HEK293 (cell line): ENCODE measurements at regions not wholly inside any gene's neighbourhood (a gene's known extent, or its start where the extent isn't known, plus 50 kb on each side); places are given as distances from the start of the nearest gene placed in this dataset.

Experiments used
- CTCF ChIA-PET: fragments of 350-600 bp; formaldehyde crosslinking; extraction: SDS; loops from one replicate; lab custom pipeline; 2021; ENCODE audit warnings: antibody characterized with exemption; lab: Yijun Ruan, JAX
- POLR2A ChIA-PET: fragments of 300-600 bp; formaldehyde crosslinking; extraction: SDS; loops from one replicate; lab custom pipeline; 2020; ENCODE audit warnings: antibody characterized with exemption, inconsistent platforms; lab: Yijun Ruan, JAX
- H3K27ac ChIP-seq: fragments of 200-500 bp; sonication (Bioruptor generic); 2 replicates; pipeline ENCODE4 v1.5.1; 2014; ENCODE audit warnings: low read depth, low read length, control low read depth, inconsistent platforms; ENCODE audit errors: extremely low read depth
- H3K36me3 ChIP-seq, 2 experiments: fragments of 200-500 bp in 1 of 2; sonication (Bioruptor generic) in 1 of 2; 1 replicate in 1 of 2; 2 replicates in 1 of 2; pipeline ENCODE4 v1.5.1; 2014 to 2017; ENCODE audit warnings: inconsistent platforms in 2 of 2, low read length in 2 of 2; ENCODE audit not compliant: control insufficient read depth in 2 of 2, insufficient read depth in 1 of 2
- H3K4me1 ChIP-seq: fragments of 200-500 bp; sonication (Bioruptor generic); 2 replicates; pipeline ENCODE4 v1.5.1; 2014; ENCODE audit warnings: mild to moderate bottlenecking, low read length, inconsistent platforms; ENCODE audit not compliant: control insufficient read depth, insufficient read depth
- H3K4me3 ChIP-seq: 2 replicates; pipeline ENCODE4 v1.5.1; 2011; ENCODE audit warnings: low read depth, mild to moderate bottlenecking, control low read depth, low read length, moderate library complexity
- H3K9me3 ChIP-seq: fragments of 200-500 bp; sonication (Bioruptor generic); 2 replicates; pipeline ENCODE4 v1.5.1; 2014; ENCODE audit warnings: low read depth, low read length, inconsistent platforms; ENCODE audit not compliant: control insufficient read depth, insufficient read depth
- YY2 ChIP-seq: fragments of 450-650 bp; formaldehyde crosslinking; IDR thresholded peaks from 2 replicates; pipeline ENCODE4 v1.5.1; 2016; ENCODE audit warnings: missing biosample characterization, missing genetic modification characterization
- ZBTB11 ChIP-seq: fragments of 450-650 bp; formaldehyde crosslinking; conservative IDR thresholded peaks from 2 replicates; pipeline ENCODE4 v1.5.1; 2016; ENCODE audit warnings: low read depth, missing biosample characterization, missing genetic modification characterization
- ZBTB48 ChIP-seq: fragments of 450-650 bp; formaldehyde crosslinking; IDR thresholded peaks from 2 replicates; pipeline ENCODE4 v1.5.1; 2016; ENCODE audit warnings: missing biosample characterization, missing genetic modification characterization
- ZBTB8A ChIP-seq: fragments of 450-650 bp; formaldehyde crosslinking; IDR thresholded peaks from 2 replicates; pipeline ENCODE4 v1.5.1; 2016; ENCODE audit warnings: missing biosample characterization, missing genetic modification characterization
- ZNF121 ChIP-seq: fragments of 450-650 bp; formaldehyde crosslinking; IDR thresholded peaks from 2 replicates; pipeline ENCODE4 v1.5.1; 2016; ENCODE audit warnings: missing biosample characterization, missing genetic modification characterization
- ZNF146 ChIP-seq: fragments of 450-650 bp; formaldehyde crosslinking; IDR thresholded peaks from 2 replicates; pipeline ENCODE4 v1.5.1; 2016; ENCODE audit warnings: missing biosample characterization, missing genetic modification characterization
- ZNF24 ChIP-seq: fragments of 450-650 bp; formaldehyde crosslinking; IDR thresholded peaks from 2 replicates; pipeline ENCODE4 v1.5.1; 2016; ENCODE audit warnings: missing biosample characterization, missing genetic modification characterization
- ZNF266 ChIP-seq: fragments of 450-650 bp; formaldehyde crosslinking; IDR thresholded peaks from 2 replicates; pipeline ENCODE4 v1.5.1; 2016; ENCODE audit warnings: missing biosample characterization, missing genetic modification characterization, low read depth
- ZNF280C ChIP-seq: fragments of 450-650 bp; formaldehyde crosslinking; IDR thresholded peaks from 2 replicates; pipeline ENCODE4 v1.5.1; 2016; ENCODE audit warnings: missing biosample characterization, missing genetic modification characterization
- ZNF354C ChIP-seq: fragments of 450-650 bp; formaldehyde crosslinking; IDR thresholded peaks from 2 replicates; pipeline ENCODE4 v1.5.1; 2016; ENCODE audit warnings: missing biosample characterization, missing genetic modification characterization, low read depth, borderline replicate concordance
- ZNF544 ChIP-seq: fragments of 450-650 bp; formaldehyde crosslinking; IDR thresholded peaks from 2 replicates; pipeline ENCODE4 v1.5.0; 2017; ENCODE audit warnings: missing biosample characterization, missing genetic modification characterization
- ZNF707 ChIP-seq: fragments of 450-650 bp; formaldehyde crosslinking; IDR thresholded peaks from 2 replicates; pipeline ENCODE4 v1.5.1; 2016; ENCODE audit warnings: missing biosample characterization, missing genetic modification characterization
- ZNF785 ChIP-seq: fragments of 450-650 bp; formaldehyde crosslinking; IDR thresholded peaks from 2 replicates; pipeline ENCODE4 v1.5.1; 2016; ENCODE audit warnings: missing biosample characterization, missing genetic modification characterization
- ZNF837 ChIP-seq: fragments of 450-650 bp; formaldehyde crosslinking; IDR thresholded peaks from 2 replicates; pipeline ENCODE4 v1.5.1; 2016; ENCODE audit warnings: missing biosample characterization, missing genetic modification characterization
- TF ChIP-seq, protein P1 (sequence below): fragments of 450-650 bp; formaldehyde crosslinking; IDR thresholded peaks from 2 replicates; pipeline ENCODE4 v1.5.1; 2016; ENCODE audit warnings: missing biosample characterization, missing genetic modification characterization
- TF ChIP-seq, protein P2 (sequence below): fragments of 450-650 bp; IDR thresholded peaks from 2 replicates; pipeline ENCODE4 v1.5.1; 2018; ENCODE audit warnings: missing biosample characterization, missing genetic modification characterization
- TF ChIP-seq, protein P3 (sequence below): fragments of 450-650 bp; formaldehyde crosslinking; IDR thresholded peaks from 2 replicates; pipeline ENCODE4 v1.5.1; 2016; ENCODE audit warnings: missing biosample characterization, missing genetic modification characterization

DNA sequence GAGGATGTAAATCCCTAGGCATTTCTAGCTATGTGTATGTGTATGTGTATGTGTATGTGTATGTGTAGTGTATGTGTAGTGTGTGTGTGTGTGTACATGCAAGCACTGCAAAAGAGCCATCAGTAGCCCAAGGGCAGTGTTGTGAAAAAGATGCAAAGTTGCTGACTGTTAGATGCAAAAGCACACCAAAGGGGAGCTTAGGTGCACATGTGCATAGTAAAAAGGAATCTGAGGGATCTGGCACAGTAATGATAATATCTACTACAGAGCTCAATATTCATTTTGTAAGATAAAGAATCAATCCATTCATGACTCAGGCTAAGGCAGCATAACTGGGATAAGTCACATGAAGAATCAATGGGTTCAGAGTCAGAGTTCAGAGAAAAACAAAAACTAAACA lies 80.2 kb downstream of the TMEM47 start:
- no peaks in the 10 kb centered on the region for H3K36me3 ChIP-seq
- CTCF ChIA-PET, result interaction anchor here (0.6 kb wide), 1 partner anchor 8 kb away, joined by 5 read pairs; no protein-coding TSS in a partner anchor
- POLR2A ChIA-PET, result no interaction called here

More for the DNA sequence above, 80.2 kb downstream of the TMEM47 start:
- Histone ChIP-seq H3K4me3 (no peak overlapping the region), H3K27ac (no peak overlapping the region), H3K9me3 (no peaks in the 10 kb centered on the region), H3K4me1 (no peaks in the 10 kb centered on the region)
- TF ChIP-seq ZBTB8A (no peak), ZNF785 (tag by site-specific recombination) (no peak), ZBTB11 (tag by site-specific recombination) (no peak), ZNF544 (tag by site-specific recombination) (no peak), YY2 (tag by site-specific recombination) (no peak), ZNF121 (tag by site-specific recombination) (no peak), ZNF354C (tag by site-specific recombination) (no peak), ZNF266 (tag by site-specific recombination) (no peak), ZNF146 (tag by site-specific recombination) (no peak), ZBTB48 (tag by site-specific recombination) (no peak), ZNF707 (tag by site-specific recombination) (no peak), ZNF280C (tag by site-specific recombination) (no peak), ZNF837 (tag by site-specific recombination) (no peak), ZNF24 (no peak)
- TF ChIP-seq, protein P1, sequence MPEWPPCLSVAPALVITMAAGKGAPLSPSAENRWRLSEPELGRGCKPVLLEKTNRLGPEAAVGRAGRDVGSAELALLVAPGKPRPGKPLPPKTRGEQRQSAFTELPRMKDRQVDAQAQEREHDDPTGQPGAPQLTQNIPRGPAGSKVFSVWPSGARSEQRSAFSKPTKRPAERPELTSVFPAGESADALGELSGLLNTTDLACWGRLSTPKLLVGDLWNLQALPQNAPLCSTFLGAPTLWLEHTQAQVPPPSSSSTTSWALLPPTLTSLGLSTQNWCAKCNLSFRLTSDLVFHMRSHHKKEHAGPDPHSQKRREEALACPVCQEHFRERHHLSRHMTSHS, result no peak
- TF ChIP-seq, protein P2, sequence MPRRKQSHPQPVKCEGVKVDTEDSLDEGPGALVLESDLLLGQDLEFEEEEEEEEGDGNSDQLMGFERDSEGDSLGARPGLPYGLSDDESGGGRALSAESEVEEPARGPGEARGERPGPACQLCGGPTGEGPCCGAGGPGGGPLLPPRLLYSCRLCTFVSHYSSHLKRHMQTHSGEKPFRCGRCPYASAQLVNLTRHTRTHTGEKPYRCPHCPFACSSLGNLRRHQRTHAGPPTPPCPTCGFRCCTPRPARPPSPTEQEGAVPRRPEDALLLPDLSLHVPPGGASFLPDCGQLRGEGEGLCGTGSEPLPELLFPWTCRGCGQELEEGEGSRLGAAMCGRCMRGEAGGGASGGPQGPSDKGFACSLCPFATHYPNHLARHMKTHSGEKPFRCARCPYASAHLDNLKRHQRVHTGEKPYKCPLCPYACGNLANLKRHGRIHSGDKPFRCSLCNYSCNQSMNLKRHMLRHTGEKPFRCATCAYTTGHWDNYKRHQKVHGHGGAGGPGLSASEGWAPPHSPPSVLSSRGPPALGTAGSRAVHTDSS (tag by site-specific recombination), result no peak
- TF ChIP-seq, protein P3, sequence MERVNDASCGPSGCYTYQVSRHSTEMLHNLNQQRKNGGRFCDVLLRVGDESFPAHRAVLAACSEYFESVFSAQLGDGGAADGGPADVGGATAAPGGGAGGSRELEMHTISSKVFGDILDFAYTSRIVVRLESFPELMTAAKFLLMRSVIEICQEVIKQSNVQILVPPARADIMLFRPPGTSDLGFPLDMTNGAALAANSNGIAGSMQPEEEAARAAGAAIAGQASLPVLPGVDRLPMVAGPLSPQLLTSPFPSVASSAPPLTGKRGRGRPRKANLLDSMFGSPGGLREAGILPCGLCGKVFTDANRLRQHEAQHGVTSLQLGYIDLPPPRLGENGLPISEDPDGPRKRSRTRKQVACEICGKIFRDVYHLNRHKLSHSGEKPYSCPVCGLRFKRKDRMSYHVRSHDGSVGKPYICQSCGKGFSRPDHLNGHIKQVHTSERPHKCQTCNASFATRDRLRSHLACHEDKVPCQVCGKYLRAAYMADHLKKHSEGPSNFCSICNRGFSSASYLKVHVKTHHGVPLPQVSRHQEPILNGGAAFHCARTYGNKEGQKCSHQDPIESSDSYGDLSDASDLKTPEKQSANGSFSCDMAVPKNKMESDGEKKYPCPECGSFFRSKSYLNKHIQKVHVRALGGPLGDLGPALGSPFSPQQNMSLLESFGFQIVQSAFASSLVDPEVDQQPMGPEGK, result no peak
